Effector memory CD4-positive, alpha-beta T cell (primary cell): ENCODE measurements at regions not wholly inside any gene's neighbourhood (a gene's known extent, or its start where the extent isn't known, plus 50 kb on each side); places are given as distances from the start of the nearest gene placed in this dataset.
"Not testable (repeated sequence)": the region's sequence is repeated elsewhere in the genome, so short reads cannot be mapped to it uniquely, and the experiment has no call there.

Experiments
- DNase-seq, 3 donors: peaks; one replicate each; pipeline ENCODE4 v3.0.0-alpha.2; 2020
- H3K27ac ChIP-seq: 2 replicates; pipeline ENCODE4 v1.7.0; 2013; ENCODE audit warnings: mild to moderate bottlenecking, low read length, moderate library complexity; ENCODE audit not compliant: insufficient read depth, poor library complexity, severe bottlenecking
- H3K27me3 ChIP-seq: replicated peaks from 2 replicates; pipeline ENCODE4 v1.7.0; 2013; ENCODE audit warnings: mild to moderate bottlenecking, low read length; ENCODE audit not compliant: insufficient read depth, control insufficient read depth, poor library complexity, severe bottlenecking
- H3K36me3 ChIP-seq: 2 replicates; pipeline ENCODE4 v1.7.0; 2013; ENCODE audit warnings: mild to moderate bottlenecking, low read length, moderate library complexity; ENCODE audit not compliant: control insufficient read depth, insufficient read depth
- H3K4me1 ChIP-seq: 2 replicates; pipeline ENCODE4 v1.7.0; 2013; ENCODE audit warnings: low read length, mild to moderate bottlenecking; ENCODE audit not compliant: control insufficient read depth, insufficient read depth, poor library complexity, severe bottlenecking
- H3K4me3 ChIP-seq: 2 replicates; pipeline ENCODE4 v1.7.0; 2013; ENCODE audit warnings: low read length, low read depth, mild to moderate bottlenecking; ENCODE audit not compliant: insufficient read depth, poor library complexity, severe bottlenecking
- H3K9me3 ChIP-seq: 2 replicates; pipeline ENCODE4 v1.7.0; 2013; ENCODE audit warnings: mild to moderate bottlenecking, low read length, moderate library complexity; ENCODE audit not compliant: control insufficient read depth

DNA sequence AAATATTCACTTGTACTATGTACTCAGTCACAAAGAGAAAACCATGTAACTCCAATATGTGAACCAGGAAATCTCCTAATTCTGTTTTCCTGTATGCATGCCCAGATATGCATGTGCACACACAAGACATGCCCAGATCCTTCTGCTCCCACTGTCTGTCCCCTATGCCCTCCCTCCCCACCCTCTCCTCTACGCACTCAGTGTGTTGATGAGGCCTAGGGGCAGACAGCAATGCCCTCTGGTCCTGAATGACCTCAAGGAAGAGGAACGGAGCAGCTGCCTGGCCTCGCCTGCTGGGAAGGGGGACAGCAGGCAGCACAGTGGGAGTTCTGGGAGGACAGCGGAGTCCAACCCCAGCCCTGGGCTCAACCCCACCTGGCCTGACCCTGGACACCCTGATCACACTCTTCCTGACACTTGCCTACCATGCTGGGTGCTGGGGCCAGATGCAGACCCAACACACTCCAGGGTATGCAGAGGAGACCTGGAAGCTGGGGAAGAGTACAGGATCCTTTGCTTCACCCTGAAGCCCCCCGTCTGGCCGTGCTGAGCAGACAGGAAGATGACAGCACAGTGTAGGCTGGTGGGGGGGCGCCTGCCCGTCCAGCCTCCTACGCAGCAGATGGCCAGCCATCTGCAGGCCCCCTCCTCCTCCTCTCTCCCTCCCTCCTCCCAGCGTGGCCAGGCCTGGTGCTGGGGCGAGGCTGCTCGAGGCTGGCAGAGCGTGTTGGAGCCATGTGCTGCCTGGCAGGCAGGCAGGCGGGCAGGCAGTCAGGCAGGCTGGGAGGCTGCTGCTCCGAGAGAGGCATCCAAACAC is 106.6 kb upstream of the NCOR2 start:
- no peaks in the 10 kb centered on the region for H3K4me1 ChIP-seq
- no peaks in the 10 kb centered on the region for H3K27me3 ChIP-seq
- DNase-seq = no peak
- no peak overlapping the region for H3K27ac ChIP-seq
- H3K4me3 ChIP-seq = no peak overlapping the region
- H3K36me3 ChIP-seq = no peaks in the 10 kb centered on the region
- H3K9me3 ChIP-seq = no peaks in the 10 kb centered on the region

DNA sequence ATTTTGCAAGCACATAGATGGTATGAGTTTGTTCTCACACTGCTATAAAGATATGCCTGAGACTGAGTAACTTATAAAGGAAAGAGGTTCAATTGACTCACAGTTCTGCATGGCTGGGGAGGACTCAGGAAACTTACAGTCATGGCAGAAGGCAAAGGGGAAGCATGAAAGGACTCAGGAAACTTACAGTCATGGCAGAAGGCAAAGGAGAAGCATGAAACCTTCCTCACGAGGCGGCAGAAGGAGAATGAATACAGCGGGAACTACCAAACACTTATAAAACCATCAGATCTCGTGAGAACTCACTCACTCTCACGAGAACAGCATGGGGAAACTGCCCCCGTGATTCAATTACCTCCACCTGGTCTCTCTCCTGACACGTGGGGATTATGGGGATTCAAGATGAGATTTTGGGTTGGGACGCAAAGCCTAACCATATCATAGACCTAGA is 101.9 kb upstream of the NCOR2 start:
- not testable (repeated sequence) for H3K36me3 ChIP-seq, H3K27ac ChIP-seq, H3K4me1 ChIP-seq, H3K4me3 ChIP-seq, DNase-seq, H3K27me3 ChIP-seq, H3K9me3 ChIP-seq

GRCh38 chr12:124668602-124669001 is 101.2 kb upstream of the NCOR2 start:
- Histone ChIP-seq H3K27ac (no peak overlapping the region), H3K36me3 (no peaks in the 10 kb centered on the region)

GRCh38 chr12:124667506-124668326 is 100.3 kb upstream of the NCOR2 start:
- DNase-seq = no peak
- no peaks in the 10 kb centered on the region for H3K4me1 ChIP-seq
- H3K36me3 ChIP-seq = no peaks in the 10 kb centered on the region
- no peaks in the 10 kb centered on the region for H3K27me3 ChIP-seq
- no peaks in the 10 kb centered on the region for H3K9me3 ChIP-seq
- no peak overlapping the region for H3K27ac ChIP-seq
- H3K4me3 ChIP-seq = no peak overlapping the region

More at GRCh38 chr12:124668602-124669001, 101.2 kb upstream of the NCOR2 start:
- H3K4me3 ChIP-seq = no peak overlapping the region
- no peak for DNase-seq
- H3K9me3 ChIP-seq = no peaks in the 10 kb centered on the region
- no peaks in the 10 kb centered on the region for H3K27me3 ChIP-seq
- H3K4me1 ChIP-seq = no peaks in the 10 kb centered on the region

DNA sequence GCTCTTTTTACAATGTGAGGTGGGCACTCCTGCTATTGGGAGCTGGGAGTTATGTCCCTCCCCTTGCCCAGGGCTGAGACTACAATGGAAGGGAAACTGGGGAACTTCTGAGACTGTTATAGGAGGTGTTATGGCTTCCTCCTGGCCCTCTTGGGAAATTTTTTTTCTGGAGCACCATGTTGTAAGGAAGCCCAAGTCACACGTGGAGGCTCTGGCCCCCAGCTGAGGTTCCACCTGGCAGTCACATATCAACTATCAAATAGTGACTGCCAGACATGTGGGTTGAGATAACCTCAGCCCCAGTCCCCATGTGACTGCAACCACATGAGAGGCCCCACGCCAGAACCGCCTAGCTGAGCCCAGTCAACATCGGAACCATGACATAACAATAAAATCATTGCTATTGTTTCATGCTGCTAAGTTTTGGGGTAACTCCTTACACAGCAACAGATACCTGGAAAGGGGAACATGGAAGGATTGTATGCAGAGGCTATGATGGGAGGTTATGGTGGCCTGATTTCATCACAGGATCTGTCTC is 99.4 kb upstream of the NCOR2 start:
- Histone ChIP-seq H3K4me3 (no peak overlapping the region), H3K9me3 (no peaks in the 10 kb centered on the region), H3K36me3 (no peaks in the 10 kb centered on the region), H3K27ac (no peak overlapping the region), H3K4me1 (no peaks in the 10 kb centered on the region), H3K27me3 (no peaks in the 10 kb centered on the region)
- no peak for DNase-seq

GRCh38 chr12:124665511-124665910 is 98.1 kb upstream of the NCOR2 start:
- no peaks in the 10 kb centered on the region for H3K36me3 ChIP-seq
- no peak overlapping the region for H3K27ac ChIP-seq
- no peaks in the 10 kb centered on the region for H3K4me1 ChIP-seq
- no peaks in the 10 kb centered on the region for H3K27me3 ChIP-seq
- no peak overlapping the region for H3K4me3 ChIP-seq
- H3K9me3 ChIP-seq = no peaks in the 10 kb centered on the region
- no peak for DNase-seq

GRCh38 chr12:124664395-124665111 is 97.1 kb upstream of the NCOR2 start:
- no peaks in the 10 kb centered on the region for H3K9me3 ChIP-seq
- H3K36me3 ChIP-seq = no peaks in the 10 kb centered on the region
- DNase-seq = no peak
- H3K27ac ChIP-seq = no peak overlapping the region
- no peak overlapping the region for H3K4me3 ChIP-seq
- no peaks in the 10 kb centered on the region for H3K27me3 ChIP-seq
- H3K4me1 ChIP-seq = no peaks in the 10 kb centered on the region

DNA sequence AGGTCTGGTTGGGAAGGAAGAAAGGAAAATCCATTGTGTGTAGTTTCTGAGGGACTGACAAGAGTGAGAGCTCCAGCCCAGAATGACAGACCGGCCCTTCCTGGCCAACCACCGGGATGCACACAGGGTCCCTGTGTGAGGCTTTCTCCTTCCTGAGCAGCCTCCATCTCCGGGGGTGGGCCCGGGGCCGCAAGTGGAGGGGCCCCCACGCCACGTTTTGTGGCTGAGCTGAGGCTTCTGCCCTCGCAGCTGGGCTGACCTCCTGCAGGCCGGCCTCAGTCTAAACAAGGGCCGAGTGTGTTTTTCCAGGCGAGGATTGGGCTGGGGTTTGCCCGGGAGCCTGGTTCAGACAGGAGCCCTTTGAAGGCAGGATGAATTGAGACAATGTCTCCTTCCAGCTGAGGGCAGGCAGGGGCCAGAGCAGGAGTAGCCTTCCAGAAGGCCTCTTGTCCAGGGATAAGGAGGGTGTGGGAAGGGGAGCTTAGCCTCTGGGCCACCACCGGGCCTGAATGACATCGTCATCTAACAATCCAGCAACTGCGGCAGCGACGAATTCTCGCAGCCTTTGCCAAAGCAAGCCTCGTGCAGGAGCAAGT is 96.5 kb upstream of the NCOR2 start:
- H3K4me1 ChIP-seq = no peaks in the 10 kb centered on the region
- no peaks in the 10 kb centered on the region for H3K36me3 ChIP-seq
- DNase-seq = no peak
- H3K27ac ChIP-seq = no peak overlapping the region
- no peak overlapping the region for H3K4me3 ChIP-seq
- H3K27me3 ChIP-seq = no peaks in the 10 kb centered on the region
- H3K9me3 ChIP-seq = no peaks in the 10 kb centered on the region

DNA sequence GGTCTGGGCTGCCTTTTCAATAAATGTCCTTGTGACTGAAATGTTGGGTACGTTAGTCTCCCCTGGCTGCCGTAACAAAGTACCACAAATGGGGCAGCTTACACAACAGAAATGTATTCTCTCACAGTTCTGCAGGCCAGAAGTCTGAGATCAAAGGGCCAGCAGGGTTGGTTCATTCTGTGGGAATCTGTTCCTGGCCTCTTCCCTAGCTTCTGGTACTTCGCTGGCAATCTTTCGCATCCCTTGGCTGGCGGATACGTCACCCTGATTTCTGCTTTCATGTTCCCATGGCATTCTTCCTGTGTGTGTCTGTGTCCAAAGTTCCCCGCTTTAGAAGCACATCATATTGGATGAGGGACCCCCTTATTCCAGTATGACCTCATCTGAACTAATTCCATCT is 95.8 kb upstream of the NCOR2 start:
- no peak for DNase-seq
- Histone ChIP-seq H3K27me3 (no peaks in the 10 kb centered on the region), H3K27ac (no peak overlapping the region), H3K9me3 (no peaks in the 10 kb centered on the region), H3K4me1 (no peaks in the 10 kb centered on the region), H3K4me3 (no peak overlapping the region), H3K36me3 (no peaks in the 10 kb centered on the region)
